Activated T-cell treated with anti-CD3 and anti-CD28 coated beads for 24 hours (primary cell): ENCODE measurements at regions not wholly inside any gene's neighbourhood (a gene's known extent, or its start where the extent isn't known, plus 50 kb on each side); places are given as distances from the start of the nearest gene placed in this dataset.

Experiments
- DNase-seq: peaks from one replicate; pipeline ENCODE4 v3.0.0-alpha.2; 2020; ENCODE audit warnings: low read depth

- no peak for DNase-seq
These were observed 50.8 kb upstream of the JAG1 start for GRCh38 chr20:10724449-10725173.

GRCh38 chr20:10728873-10729670 lies 55.3 kb upstream of the JAG1 start:
- DNase-seq: no peak

- DNase-seq: no peak
These were observed 56.0 kb upstream of the JAG1 start for GRCh38 chr20:10729785-10730184.

GRCh38 chr20:10730629-10731183 lies 56.9 kb upstream of the JAG1 start:
- DNase-seq: no peak

DNA sequence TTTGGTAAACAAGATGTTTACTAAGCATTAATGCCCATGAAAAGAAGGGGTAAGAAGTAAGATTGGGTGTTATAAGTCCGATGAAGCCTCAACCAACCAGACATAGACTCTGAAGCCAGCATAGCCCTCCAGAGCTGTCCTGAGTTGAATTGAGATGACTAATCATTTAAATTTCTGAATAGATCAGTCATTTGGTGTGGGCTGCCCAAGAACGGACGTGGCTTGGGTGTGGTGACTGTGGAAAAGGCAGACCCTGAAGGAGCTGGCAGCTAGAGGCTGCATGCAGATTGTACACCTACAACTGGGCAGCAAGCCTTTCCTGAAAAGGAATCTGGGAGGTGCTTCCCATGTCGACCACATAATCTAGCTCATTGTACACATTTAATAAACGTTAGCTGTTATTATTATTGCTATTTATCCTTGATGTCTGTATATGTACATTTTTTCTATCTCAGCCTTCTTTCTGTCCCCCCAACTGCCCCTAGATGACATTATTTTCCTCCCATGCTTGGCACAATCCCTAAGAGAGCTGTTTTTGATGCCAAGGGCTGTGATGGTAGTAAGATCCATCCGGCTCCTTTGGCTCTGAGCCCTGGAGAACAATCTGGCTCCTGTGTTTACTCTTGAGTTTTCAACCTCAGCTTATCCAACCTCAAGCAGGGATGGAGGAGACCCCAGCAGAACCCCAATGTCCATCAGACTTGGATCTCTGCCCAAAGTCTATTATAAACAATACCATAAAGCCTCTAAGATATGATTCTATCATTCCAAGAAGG lies 57.6 kb upstream of the JAG1 start:
- no peak for DNase-seq

DNA sequence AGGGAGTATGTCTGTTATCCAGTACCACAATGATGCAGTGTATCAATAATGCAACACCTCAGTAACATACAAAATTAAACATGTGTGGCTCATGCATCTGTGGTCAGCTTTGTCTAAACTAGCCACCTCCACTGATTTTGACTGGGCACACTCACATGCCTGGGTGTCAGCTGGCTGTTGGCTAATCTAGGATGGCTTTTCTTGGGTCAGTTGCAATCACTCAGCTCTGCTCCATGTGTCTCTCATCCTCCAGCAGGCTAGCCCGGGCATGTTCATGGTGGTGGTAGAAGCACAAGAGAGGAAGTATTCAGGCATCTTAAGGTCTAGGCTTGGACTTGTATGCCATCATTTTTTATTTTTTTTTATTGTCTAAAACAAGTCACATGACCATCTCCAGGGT lies 59.3 kb upstream of the JAG1 start:
- DNase-seq: no peak

- DNase-seq: no peak
These were observed 61.6 kb upstream of the JAG1 start for GRCh38 chr20:10735195-10735949.

- no peak for DNase-seq
These were observed 65.3 kb upstream of the JAG1 start for GRCh38 chr20:10739134-10739533.

DNA sequence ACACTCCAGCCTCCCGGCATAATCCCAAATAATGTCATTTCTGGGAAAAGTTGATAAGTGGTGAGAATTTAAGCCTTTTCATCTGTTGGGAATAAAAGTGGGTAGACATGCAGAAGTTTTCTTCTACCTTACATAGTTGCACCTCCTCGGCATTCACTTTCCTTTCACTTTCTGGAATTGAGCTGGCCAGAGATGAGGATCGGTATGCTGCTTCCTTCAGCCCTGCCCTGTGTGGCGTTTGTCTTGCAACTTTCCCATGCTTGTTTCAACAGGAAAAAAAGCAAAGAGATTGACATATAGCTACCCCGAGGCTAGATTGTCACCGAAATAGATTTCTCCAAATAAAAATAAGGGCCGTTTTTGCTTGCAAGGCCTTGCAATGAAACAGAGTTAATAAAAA lies 65.8 kb upstream of the JAG1 start:
- DNase-seq: no peak

- no peak for DNase-seq
These were observed 67.3 kb upstream of the JAG1 start for GRCh38 chr20:10741060-10741459.

DNA sequence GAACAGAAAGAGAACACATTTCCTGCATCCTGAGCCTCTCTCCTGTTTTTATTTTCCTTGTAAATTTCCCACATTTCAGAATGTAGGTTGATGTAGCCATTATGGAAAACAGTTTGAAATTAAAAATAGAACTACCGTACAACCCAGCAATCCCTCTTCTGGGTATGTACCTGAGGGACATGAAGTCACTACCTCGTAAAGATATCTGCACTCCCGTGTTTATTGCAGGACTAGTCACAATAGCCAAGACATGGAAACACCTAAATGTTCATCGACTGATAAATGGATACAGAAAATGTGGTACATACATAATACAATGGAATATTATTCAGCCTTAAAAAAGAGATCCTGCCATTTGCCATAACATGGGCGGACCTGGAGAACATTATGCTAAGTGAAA lies 72.0 kb upstream of the JAG1 start:
- no peak for DNase-seq

GRCh38 chr20:10747019-10747418 lies 73.2 kb upstream of the JAG1 start:
- DNase-seq: no peak

GRCh38 chr20:10749084-10749483 lies 75.3 kb upstream of the JAG1 start:
- no peak for DNase-seq

GRCh38 chr20:10752206-10752605 lies 78.4 kb upstream of the JAG1 start:
- DNase-seq: no peak

- no peak for DNase-seq
These were observed 81.0 kb upstream of the JAG1 start for GRCh38 chr20:10754824-10755223.

DNA sequence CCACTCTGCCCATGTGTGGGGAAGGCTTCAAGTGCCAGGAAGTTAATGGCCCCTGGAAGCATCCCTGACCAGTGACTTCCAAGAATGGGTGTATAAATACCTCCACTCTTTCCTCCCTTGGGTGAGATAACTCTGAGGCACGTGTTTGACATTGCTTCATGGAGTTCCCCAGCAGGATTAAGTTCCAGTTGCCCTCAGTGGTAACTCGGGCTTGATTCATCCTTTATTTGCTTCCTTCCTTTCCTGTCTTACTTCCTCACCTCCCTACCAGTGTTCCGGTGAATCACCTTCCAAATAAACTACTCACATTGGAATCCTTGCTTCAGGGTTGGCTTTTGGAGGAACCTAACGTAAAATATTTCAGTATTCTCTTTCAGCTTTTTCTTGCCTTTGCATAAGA lies 84.6 kb upstream of the JAG1 start:
- DNase-seq: no peak

GRCh38 chr20:10761232-10761631 lies 87.4 kb upstream of the JAG1 start:
- no peak for DNase-seq

GRCh38 chr20:10761786-10762185 lies 88.0 kb upstream of the JAG1 start:
- no peak for DNase-seq

DNA sequence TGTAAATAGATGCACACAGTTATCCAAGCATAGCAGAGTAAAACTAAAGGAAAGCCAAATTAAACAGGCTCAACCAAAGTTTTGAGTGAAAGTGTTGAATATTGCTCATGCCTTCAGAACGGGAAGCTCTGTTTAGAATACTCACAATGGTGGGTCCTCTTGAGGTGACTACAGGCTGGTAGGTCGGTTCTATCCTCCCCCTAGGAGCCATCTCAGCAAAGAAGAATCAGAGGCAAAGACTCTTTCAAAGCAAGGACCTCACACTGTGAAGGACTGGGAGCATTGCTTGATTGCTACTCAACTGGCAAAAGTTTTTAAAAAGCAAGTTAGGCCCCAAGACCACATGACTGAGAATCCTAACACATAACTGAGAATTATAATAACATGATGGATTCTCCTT lies 88.4 kb upstream of the JAG1 start:
- no peak for DNase-seq

- DNase-seq: no peak
These were observed 89.3 kb upstream of the JAG1 start for GRCh38 chr20:10763112-10763511.

GRCh38 chr20:10769700-10770099 lies 95.9 kb upstream of the JAG1 start:
- DNase-seq: no peak

DNA sequence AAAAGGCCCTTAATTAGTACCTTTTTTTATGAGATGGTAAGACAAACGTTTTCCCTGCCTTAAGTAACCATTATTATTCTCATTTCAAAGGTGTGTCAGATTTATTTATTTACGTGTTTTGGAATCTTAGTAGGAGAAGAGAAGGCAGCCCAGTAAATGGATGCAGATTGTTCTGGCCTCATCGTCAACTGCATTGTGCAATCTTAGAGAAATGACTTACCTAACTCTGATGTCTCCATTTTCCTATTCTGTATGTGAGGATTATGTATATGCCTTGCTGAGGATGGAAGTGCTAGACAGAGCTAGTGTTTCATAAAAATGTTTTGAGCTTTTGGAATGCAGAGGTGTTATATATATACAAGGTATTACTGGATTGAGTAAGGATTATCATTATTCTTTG lies 97.0 kb upstream of the JAG1 start:
- DNase-seq: no peak
